Endothelial cell of hepatic sinusoid (primary cell): ENCODE measurements at regions not wholly inside any gene's neighbourhood (a gene's known extent, or its start where the extent isn't known, plus 50 kb on each side); places are given as distances from the start of the nearest gene placed in this dataset.

Experiments used
- in situ Hi-C: cut with HindIII; loops from 2 replicates; pipeline ENCODE4 v1.10.0; 2017; ENCODE audit warnings: low sequenced_read_pairs

GRCh38 chr5:88545338-88545737 is 276.7 kb upstream of the TMEM161B start:
- in situ Hi-C loops: no loop called here

DNA sequence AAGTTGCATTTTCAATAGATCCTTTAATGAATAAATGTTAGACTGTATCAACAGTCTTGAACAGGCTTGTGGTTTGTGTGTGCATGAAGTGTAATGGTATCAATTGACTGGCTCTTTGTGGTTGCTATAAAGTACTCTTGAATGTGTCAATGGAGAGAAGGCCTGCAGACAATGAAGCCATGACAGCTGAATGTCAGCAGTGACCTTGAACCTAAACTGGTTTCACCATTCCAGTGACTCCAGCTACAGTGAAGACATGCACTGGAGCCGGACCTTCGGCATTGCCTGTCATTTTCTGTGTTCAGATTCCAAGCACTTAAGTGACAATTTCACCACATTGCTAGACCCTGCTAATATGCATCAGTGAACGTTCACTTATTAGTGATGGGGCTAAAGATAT is 276.0 kb upstream of the TMEM161B start:
- in situ Hi-C loops: no loop called here

DNA sequence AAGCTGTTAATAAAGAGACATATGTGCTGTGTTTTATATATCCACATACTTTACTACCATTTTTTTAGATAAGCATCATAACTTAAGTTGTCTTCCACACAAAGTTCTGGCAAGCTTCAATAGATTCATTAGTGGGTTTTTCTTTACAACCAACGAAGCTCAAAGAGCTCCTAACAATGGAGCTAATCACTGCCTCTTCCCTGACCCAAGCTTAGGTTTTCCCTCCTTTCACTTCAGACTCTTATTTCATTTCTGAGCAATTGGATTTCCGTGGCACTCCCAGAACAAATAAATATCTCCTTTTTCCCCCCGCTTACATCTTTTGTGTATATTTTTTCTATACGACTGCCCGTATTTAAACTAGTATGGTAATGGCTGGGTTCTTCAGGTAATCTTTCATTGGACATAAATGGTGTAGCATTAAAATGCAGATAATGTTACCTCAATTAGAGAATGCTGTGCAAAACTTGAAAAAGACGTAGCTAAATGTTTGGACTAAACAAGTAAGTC is 275.5 kb upstream of the TMEM161B start:
- in situ Hi-C loops: no loop called here

GRCh38 chr5:88542786-88543185 is 274.1 kb upstream of the TMEM161B start:
- in situ Hi-C loops: no loop called here

GRCh38 chr5:88540471-88541115 is 271.9 kb upstream of the TMEM161B start:
- in situ Hi-C loops: no loop called here

DNA sequence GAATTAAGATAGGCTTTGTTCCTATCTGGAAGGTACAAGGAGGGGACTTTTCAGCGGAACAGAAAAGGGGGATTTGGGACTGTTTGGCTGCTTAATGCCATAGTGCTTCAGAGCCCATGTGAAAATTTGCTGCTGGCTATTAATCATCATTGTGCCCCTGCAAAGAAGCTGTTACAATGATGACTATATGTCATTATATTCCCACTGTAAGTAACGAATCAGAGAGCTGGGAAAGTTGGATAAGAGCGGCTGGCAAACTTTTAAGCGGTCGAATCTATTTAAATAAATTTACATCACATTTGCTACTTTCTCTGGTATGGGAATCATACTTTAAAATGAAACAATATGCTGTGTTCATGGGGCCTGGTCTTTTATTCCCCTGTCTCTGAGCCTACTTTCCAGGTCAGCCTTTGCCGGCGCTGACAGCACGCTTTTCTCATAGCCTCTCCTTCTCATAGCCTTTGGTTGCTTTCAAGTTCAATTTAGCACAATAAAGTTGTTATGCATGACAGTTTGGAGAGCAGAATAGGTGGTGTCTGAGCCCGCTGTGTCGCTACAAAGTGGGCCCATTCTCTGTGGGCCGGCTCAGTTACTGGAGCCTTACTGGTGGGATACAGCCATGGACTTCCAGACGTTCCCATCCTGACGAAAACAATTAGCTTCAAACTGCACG is 271.2 kb upstream of the TMEM161B start:
- in situ Hi-C loops: no loop called here

GRCh38 chr5:88539026-88539425 is 270.4 kb upstream of the TMEM161B start:
- in situ Hi-C loops: no loop called here

- in situ Hi-C loops: no loop called here
Measured at GRCh38 chr5:88536146-88536545, 267.5 kb upstream of the TMEM161B start.

DNA sequence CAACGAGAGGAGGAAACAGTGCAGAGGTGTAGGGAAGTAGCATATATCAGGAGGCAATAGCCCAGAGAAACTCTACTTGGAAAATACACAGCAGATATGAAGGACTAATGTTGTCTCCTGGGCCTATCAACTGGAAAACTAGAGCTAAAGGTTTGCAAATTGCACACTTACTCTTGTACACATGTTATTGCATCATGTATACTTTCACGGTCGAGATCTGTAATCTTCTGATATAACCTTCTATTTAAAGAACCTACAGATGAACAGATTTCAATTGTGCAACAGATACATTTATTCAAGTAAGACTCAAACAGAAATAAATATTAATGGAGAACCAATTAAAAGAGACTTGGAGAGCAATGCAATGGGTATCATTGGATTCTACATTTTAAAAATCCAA is 256.3 kb upstream of the TMEM161B start:
- in situ Hi-C loops: no loop called here

- in situ Hi-C loops: no loop called here
Measured at GRCh38 chr5:88519066-88519465, 250.4 kb upstream of the TMEM161B start.

DNA sequence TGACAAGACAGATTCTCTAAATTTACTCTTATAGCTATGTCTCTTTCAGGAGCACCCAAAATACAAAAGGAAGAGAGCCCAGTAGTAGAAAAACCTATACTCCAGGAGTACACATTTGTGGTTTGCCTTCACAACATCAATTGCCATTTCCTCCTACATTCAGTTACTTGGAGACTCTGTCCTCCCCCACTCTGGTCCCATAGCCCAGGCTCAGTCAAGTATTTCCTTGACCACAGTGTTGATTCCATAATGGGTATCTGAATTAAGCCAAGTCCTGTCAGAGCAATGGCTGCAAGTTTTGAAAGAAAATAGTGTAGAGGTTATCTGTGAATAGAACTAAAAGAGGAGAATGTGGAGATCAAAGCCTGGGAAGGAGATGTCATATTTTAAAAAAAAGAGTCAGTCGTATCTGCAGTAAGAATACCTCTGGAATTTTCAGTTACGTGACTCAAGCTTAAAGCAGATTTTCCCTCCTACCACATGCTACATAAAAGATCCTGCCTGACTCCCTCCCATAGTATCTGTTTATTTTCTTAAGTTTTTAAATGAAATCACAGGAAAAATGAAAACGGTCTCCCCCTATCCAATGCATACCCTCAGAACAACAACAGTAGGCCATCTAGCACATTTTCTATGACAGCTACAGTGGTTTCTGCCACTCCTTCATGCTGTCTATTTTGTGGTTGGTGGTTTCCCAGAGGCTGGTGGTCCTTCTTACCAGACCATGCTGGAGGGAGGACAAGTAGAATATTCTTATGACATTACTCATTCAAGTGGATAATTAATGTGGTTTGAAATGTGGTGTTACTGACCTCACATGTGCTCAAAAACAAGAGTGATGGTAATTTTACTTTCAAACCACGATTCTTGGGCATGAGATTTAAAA is 249.7 kb upstream of the TMEM161B start:
- in situ Hi-C loops: no loop called here

- in situ Hi-C loops: no loop called here
Measured at GRCh38 chr5:88515881-88516819, 247.5 kb upstream of the TMEM161B start.

DNA sequence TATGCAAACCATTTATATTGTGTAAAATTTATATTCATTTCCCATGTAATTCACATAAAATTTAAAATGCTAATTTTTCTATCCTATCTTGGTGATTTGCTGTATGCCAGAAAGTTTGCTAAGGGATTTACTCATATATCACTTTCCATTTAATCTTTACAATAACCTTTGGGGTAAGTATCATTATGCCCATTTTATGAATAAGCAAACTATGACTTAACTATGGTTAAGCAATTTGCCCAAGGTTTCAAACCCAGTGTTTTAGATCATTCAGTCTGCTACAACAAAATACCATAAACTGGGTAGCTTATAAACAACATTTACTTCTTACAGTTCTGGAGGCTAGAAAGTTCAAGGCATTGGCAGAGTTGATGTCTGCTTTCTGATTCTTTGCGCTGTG is 246.4 kb upstream of the TMEM161B start:
- in situ Hi-C loops: no loop called here

DNA sequence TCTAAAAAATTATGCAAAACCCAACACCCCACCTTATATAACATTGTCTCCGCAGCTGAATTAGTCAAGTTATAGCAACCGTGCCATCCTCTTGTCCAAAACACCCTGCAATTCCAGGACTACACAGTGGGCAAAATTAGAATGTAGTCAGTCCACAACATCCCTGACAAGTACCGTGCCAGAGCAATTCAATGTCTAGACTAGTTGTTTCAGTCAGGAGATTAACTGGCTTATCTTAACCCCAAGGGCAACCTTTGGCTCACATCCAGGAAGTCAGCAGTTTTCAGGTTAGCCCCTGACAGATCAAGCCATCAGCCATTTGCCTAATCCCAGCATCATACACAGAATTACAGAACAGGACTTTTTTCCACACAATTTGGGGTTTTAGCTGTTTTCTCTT is 240.8 kb upstream of the TMEM161B start:
- in situ Hi-C loops: no loop called here

DNA sequence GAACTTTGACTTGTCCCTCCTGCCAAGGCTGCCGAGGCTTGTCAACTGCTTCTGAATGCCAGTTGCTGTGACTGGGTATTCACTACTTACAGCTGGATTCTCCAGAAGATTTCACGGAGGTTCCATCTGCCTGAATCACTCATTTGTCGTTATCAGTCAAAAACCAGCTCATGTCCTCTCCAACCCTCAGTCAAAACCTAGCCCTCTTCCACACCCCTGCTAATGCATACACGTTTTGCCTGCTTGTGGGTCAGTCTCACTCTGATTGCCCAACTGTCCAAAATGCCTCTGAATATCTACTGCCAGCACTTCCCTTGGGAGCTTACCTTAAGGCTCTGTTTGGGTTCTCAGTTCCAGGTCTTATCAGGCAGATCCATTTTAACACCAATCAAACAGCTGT is 238.6 kb upstream of the TMEM161B start:
- in situ Hi-C loops: no loop called here

GRCh38 chr5:88503406-88503805 is 234.8 kb upstream of the TMEM161B start:
- in situ Hi-C loops: no loop called here

DNA sequence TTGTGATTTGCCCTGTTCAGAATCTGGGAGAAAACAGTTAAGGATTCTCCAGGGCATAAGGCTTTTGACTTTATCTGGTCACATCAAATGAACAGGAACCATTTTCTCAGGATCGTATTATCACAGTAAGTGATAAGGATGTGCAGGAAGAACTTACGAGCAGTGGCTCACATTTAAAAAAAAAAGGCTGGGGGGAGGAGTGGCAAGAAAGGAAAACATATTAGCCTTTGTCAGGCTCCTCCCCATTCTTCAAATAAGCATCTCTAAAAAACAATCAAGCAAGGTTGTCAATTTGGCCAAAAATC is 234.3 kb upstream of the TMEM161B start:
- in situ Hi-C loops: no loop called here

DNA sequence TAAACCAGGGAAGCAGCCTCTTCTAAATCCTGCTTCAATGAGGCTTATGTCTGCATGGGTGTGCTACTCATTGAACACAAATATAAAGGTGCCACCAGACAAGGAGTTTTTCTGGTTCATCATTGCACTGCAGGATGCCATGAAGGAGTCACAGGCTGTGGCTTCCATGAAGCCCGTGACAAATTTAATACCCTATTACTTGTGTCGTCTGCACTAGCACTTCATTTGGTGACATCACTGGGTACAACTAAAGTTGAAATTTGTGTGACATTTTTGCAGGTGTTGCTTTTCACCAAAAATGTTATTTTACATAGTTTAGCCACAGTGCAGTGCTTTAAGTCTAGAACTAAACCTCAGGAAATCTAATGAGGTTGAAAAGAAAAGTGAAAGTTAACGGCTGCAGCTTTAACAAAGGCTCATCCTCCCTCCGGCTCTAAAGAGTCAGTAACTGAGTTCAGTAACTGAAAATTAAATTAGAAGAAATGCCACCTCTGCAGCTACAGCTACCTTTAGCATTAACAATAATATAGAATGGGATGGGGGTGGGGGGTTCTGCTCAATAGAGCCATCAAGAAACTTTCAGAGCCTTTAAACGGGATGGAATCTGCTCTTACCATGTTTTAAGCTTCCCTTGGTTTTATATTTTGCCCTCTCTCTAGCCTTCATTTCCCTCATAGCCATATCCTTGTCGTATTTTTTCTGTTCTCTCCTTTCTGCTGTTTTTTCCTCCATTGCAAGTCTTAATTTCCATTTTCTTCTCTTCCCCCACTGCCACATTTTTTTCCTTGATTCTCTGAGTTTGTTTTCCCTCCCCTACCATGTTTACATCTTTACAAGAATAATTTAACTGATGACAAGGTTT is 233.8 kb upstream of the TMEM161B start:
- in situ Hi-C loops: no loop called here

DNA sequence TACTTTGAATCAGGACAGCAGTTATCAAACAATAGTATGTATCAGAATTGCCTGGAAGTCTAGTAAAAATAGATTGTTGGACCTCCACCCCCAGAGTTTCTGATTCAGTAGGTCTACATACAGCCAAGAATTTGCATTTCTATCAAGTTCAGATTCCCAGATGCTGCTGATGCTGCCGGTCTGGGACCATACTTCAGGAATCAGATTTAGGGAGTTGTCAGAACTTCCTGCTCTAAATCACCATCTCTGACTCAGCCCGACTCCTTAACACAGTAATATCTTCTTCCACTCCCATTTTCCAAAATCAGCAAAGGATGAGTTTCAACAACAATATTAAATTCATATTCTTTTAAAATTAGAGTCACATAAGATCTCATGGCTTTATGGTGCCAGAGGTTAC is 227.2 kb upstream of the TMEM161B start:
- in situ Hi-C loops: no loop called here

- in situ Hi-C loops: no loop called here
Measured at GRCh38 chr5:88490874-88491273, 222.2 kb upstream of the TMEM161B start.
